GM19238 (cell line): ENCODE measurements at regions not wholly inside any gene's neighbourhood (a gene's known extent, or its start where the extent isn't known, plus 50 kb on each side); places are given as distances from the start of the nearest gene placed in this dataset.

Experiments
- DNase-seq: peaks from one replicate; pipeline ENCODE4 v3.0.0; 2011; ENCODE audit warnings: low spot score; ENCODE audit not compliant: insufficient read length

DNA sequence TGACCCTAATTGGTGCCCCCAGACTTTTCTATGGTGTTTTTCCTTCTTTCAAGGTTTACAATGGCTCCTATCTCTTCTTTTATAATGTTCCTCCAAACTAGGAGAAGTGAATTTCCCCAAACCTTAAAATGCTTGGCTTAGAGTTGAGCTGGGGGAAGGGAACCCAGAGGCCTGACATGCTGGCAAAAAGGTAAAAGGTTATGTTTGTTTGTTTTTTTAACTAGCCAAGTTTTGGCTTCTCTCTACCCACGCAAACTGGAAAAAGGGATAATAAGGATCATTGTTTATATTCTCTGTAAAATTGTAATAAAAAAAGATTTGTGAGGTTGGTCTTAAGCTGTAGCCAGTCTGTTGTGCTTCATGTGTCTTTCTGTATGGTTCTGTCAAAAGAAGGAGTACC lies 477.0 kb downstream of the IPMK start:
- no peak for DNase-seq

DNA sequence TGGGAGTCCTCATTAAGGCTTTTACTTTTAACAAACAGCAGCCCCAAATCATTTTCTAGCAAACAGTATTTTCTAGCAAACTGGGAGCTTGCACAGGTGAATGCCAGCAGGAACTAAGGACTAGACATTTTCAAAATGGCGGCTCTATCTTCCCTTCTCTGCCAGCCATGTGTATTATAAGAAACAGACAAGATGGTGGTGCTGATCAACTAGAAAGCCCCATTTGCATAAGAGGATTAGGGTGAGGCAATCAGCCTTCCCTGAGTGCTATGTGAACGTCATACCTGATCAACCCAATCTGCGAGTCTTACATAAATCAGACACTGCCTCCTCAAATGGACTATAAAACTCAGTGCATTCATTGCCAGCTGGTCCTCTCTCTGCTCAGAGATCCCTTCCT lies 479.6 kb downstream of the IPMK start:
- DNase-seq, result no peak

GRCh38 chr10:57786850-57787750 lies 480.6 kb downstream of the IPMK start:
- no peak for DNase-seq

DNA sequence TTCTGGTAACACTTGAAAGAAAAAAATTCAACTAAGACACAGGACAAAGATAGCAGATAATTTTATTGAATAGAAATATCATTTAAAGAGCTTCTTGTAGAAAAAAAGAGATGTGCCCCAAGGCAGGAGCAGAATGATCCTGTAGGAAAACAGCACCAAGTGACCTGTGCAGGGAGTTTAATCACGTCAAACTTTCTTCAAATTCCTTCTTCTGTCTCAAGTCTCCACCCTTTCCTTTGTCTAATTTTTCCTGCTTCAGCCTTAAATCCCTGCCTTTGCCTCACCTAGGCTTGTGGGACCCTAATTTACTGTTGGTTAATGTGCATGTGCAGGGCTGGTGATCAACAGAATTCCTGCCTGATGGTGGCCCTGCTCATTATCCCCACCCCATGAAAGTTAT lies 481.4 kb downstream of the IPMK start:
- no peak for DNase-seq

DNA sequence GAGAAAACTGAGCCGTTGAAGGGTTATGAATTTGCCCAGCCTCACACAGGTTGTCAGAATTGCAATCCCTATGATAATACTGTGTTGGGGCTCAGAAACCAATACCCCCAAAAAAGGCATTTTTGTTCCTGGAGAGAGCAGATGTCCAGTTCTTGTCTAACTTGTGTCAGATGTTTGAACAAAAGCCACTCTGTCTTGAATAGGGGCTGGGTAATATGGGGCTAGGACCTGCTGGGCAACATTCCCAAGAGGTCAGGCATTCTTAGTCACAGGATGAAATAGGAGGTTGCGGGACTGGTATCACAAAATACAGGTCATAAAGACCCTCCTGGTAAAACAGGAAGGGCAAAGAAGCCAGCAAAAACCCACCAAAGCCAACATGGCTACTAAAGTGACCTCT lies 482.1 kb downstream of the IPMK start:
- DNase-seq, result no peak

GRCh38 chr10:57785068-57785467 lies 482.6 kb downstream of the IPMK start:
- no peak for DNase-seq

DNA sequence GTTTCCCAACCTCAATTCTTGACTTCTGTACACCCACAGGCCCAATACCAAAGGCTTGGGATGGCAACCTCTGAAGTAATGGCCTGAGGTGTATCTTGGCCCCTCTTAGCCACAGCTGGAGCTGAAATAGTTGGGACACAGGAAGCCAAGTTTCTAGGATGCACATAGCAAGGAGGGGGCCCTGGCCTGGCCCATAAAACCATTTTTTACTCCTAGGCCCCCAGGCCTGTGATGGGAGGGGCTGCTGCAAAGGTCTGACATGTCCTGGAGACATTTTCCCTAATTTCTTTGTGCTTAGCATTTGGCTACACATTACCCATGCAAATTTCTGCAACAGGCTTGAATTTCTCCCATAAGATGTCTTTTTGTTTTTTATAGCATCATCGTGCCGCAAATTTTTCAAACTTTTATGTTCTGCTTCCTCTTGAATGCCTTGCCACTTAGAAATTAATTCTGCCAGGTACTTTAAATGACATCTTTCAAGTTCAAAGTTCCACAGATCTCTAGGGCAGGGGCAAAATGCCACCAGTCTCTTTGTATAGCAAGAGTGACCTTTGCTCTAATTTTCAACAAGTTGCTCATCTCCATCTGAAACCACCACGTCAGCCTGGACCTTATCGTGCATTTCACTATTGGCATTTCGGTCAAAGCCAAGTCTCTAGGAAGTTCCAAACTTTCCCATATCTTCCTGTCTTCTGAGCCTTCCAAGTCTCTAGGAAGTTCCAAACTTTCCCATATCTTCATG lies 490.8 kb downstream of the IPMK start:
- no peak for DNase-seq

- no peak for DNase-seq
These were observed 492.4 kb downstream of the IPMK start for GRCh38 chr10:57775250-57775649.

DNA sequence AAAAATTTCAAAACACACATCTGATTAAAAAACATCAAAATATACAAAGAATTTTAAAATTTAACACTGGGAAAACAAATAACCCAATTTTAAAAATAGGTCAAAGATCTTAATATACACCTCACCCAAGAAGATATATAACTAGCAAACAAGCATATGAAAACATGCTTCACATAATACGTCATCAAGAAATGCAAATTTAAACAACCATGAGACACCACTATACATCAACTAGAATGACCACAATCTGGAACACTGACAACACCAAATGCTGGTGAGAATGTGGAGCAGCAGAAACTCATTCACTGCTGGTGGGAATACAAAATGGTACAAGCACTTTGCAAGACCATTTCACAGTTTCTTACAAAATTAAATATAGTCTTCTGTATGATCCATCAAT lies 498.4 kb downstream of the IPMK start:
- no peak for DNase-seq

GRCh38 chr10:57759777-57760176 lies 507.9 kb downstream of the IPMK start:
- DNase-seq, result no peak

DNA sequence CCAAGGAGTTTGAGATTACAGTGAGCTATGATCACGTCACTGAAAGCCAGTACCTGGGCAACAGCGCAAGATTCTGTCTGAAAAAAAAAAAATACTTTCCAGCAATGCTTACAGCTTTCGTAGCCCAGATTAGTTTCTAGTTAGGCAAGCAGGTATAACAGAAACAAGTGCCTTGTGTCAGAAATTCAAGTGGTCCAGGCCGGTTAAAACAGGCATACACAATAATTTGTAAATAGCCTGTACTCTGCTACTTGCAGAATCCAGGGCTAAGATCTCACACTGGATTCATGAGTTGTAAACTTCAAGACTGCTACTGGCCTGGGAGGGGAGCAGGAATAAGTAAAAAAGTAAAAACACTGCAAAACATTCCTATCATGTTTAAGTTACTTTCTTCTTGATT lies 512.9 kb downstream of the IPMK start:
- DNase-seq, result no peak

DNA sequence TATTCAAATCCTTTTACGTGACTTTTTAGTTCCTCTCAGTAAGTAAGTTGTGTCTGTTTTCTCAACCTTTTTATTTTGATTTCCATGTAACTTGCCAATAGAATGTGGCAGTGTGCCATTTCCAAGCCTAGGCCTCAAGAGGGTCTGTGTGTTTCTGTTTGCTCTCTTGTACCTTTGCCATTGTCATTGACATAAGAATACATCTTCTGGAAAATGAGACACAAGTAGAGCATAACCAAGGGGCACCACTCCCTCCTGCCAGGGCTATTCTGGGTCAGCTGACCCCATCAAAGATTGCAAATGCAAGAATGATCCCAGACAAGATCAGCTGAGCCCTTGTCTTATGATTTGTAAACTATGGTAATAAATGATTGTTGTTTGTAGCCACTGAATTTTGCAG lies 524.0 kb downstream of the IPMK start:
- no peak for DNase-seq

- no peak for DNase-seq
These were observed 525.9 kb downstream of the IPMK start for GRCh38 chr10:57741751-57742150.

GRCh38 chr10:57723305-57723704 lies 544.4 kb downstream of the IPMK start:
- DNase-seq, result no peak

DNA sequence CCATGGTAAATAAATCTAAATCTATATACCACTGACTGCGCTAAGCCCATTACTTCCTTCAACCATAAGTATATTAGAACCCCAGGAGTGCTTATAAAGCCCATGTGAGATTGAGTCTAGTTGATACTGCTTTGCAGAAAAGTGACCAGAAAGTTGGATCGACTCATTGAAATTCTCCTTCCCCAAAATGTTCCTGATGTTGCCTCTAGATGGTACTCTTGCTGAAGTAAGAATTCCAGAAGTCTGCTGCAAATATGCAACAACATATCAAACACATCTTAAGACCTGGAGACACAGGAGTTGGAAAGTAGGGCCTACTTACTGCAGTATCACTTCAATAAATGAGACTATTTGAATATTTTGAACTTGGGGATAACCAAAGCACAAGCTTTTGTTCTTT lies 550.8 kb downstream of the IPMK start:
- no peak for DNase-seq

DNA sequence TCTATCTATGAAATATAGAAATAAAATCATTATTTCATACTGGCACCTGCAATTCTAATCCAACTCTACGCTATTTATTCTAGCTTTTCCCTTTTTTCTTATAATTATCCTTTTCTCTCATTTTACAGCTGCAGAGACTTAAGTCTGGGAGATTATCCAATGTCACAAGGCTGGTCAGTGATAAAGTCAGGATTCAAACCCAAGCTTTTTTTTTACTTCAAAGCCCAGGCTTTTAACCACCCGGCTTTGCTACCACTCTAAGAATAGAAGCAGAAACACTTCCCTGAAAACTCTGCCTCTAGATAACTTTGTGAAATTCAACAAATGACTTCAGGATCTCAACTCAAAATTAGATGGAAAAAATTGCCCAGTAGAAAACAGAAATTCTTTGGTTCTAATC lies 552.5 kb downstream of the IPMK start:
- DNase-seq, result no peak

- DNase-seq, result no peak
These were observed 560.4 kb downstream of the IPMK start for GRCh38 chr10:57707300-57707658.

DNA sequence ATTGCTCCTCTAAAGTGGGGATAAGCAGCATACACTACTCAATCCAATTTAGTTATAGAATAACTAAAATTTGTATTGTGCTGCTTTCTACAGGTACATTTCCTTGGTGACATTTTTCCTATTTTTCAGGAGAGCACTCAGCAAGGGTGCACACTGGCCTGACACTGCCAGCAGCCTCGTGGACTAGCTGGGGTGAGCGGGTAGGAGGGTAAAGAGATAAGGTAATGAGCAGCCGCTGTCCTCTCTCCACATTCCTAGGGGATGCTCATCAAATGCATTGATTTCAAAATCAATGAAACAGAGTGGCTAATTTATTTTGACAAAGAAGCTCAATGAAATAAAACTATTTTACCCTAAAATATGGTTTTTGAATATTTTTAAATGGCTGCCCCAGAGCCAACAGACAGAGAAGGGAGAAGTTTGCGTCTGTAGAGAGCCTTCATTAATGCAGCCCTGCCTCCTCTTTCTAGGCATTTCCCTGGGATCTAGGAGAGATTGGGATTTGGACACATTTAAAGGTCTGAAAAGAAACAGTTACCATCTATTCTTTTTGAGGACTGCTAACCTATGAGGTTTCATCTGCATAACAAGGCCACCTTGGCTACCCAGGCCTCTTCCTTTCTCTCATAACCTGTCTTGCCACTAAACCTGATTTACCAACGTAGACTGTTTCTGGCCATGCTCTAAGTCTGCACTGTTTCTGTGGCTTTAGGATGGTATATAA lies 561.0 kb downstream of the IPMK start:
- no peak for DNase-seq

GRCh38 chr10:57706016-57706415 lies 561.7 kb downstream of the IPMK start:
- DNase-seq, result no peak

DNA sequence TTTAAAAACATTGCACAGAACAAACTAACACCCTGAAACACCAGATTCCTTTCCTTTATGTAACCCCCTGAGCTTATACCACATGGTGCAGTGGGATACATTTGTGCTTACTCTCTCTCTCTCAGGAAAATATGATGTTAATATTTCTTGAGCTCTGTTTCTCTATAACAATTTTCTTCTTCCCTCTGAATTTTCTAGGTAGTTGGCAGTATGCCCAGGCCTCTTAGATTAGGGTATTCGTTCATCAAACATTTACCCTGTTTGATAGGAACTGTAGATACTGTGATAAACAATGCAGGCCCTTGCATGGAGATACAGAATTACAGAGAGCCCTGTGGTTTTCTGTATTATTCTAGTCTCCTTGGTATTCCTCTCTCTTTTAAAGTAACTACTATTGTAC lies 567.8 kb downstream of the IPMK start:
- DNase-seq, result no peak

DNA sequence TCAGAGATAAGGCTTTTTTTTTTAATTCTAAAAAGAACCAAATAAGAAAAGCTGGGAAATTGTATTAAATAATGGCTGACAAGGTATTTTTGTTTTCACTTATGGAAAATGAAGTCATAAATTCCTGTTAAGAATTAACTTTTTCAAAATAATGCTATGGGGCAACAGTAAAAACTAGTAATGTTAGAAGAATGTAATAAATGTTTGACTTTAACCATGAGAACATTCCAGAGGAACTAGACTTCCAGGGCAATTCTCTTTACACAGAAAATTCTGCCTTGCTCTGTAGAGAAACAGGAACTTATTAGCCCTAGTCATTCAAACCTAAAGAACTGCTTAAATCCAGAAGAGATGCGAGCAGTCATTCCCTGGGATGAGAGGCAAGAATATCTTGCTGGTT lies 571.1 kb downstream of the IPMK start:
- no peak for DNase-seq

DNA sequence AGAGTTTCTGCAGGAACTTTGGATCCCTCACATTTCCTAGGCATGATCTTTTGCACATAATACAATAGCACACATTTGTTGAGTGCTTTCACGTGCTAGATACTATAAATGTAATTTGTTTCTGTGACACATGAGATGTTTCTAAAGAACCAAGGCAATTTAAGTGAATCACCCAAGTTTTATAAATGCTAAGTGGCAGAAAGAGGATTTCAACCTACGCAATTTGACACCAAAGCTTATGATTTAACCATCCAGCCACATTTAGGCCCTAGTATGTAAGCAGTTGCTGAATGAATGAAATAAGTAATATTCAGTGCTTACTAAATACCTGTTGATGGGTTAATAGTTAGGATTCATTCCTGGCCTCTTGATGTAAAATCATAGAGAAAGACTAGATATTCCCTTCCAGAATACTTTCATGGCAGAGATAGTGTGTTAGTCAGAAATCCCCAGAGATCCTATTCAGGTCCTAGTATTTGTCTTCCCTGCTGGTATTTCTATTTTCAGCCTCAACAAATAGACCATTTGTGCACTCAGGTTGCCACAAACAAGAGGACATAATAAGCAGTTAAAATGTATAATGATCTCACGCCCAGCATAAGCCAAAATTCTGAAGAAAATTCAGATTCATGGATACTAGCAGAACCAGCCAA lies 572.6 kb downstream of the IPMK start:
- DNase-seq, result no peak
